WTC11 (cell line): ENCODE measurements at regions not wholly inside any gene's neighbourhood (a gene's known extent, or its start where the extent isn't known, plus 50 kb on each side); places are given as distances from the start of the nearest gene placed in this dataset.

ENCODE experiments used
- ATAC-seq: fragments of 200-7000 bp; cut with Tn5 transposase; 2 replicates; pipeline ENCODE4 v1.10.0; 2021; ENCODE audit warnings: mild to moderate bottlenecking, moderate library complexity
- CTCF ChIA-PET: fragments of 300-600 bp; sonication (Branson Sonifier 250); formaldehyde crosslinking; loops from one replicate; lab custom pipeline; 2021; ENCODE audit warnings: antibody characterized with exemption; lab: Charles Lee
- POLR2A ChIA-PET: fragments of 350-600 bp; sonication (Branson Sonifier 250); formaldehyde crosslinking; loops from one replicate; lab custom pipeline; 2021; ENCODE audit warnings: antibody characterized with exemption; lab: Charles Lee
- DNase-seq: peaks from one replicate; pipeline ENCODE4 v3.0.0; 2021; ENCODE audit warnings: low spot score
- H3K27ac Mint-ChIP-seq: 2 replicates; pipeline ENCODE4 v1.8.0; 2021; ENCODE audit warnings: mixed read lengths
- H3K27me3 Mint-ChIP-seq: 2 replicates; pipeline ENCODE4 v1.8.0; 2021; ENCODE audit warnings: low read depth, mild to moderate bottlenecking, moderate library complexity, mixed read lengths
- H3K36me3 Mint-ChIP-seq: 2 replicates; pipeline ENCODE4 v1.8.0; 2021; ENCODE audit warnings: mixed read lengths
- H3K4me1 Mint-ChIP-seq: 2 replicates; pipeline ENCODE4 v1.8.0; 2022; ENCODE audit warnings: mixed read lengths
- H3K4me3 Mint-ChIP-seq: 2 replicates; pipeline ENCODE4 v1.8.0; 2021; ENCODE audit warnings: mild to moderate bottlenecking, moderate library complexity, mixed read lengths
- H3K9me3 Mint-ChIP-seq: 2 replicates; pipeline ENCODE4 v1.8.0; 2021; ENCODE audit warnings: mixed read lengths
- ELF4 ChIP-seq: sonication (generic); formaldehyde crosslinking; IDR thresholded peaks from 2 replicates; pipeline ENCODE4 v1.8.1; 2022; ENCODE audit warnings: low read depth, mild to moderate bottlenecking, moderate library complexity, missing genetic modification reagents
- ETV6 ChIP-seq: sonication (generic); formaldehyde crosslinking; IDR thresholded peaks from 2 replicates; pipeline ENCODE4 v1.8.1; 2022; ENCODE audit warnings: mild to moderate bottlenecking, missing genetic modification reagents
- FOXJ3 ChIP-seq: sonication (generic); formaldehyde crosslinking; IDR thresholded peaks from 2 replicates; pipeline ENCODE4 v1.9.0; 2021; ENCODE audit warnings: missing genetic modification reagents, mild to moderate bottlenecking, borderline replicate concordance
- GRHL2 ChIP-seq: fragments of 250-450 bp; sonication (Bioruptor Pico); IDR thresholded peaks from 2 replicates; pipeline ENCODE4 v1.8.0; 2022; ENCODE audit warnings: mild to moderate bottlenecking, moderate library complexity; ENCODE audit not compliant: insufficient replicate concordance, severe bottlenecking
- JAZF1 ChIP-seq: fragments of 250-450 bp; sonication (Bioruptor Pico); IDR thresholded peaks from 2 replicates; pipeline ENCODE4 v1.9.0; 2021; ENCODE audit warnings: moderate library complexity, mild to moderate bottlenecking, inconsistent platforms
- MYBL2 ChIP-seq: sonication (generic); formaldehyde crosslinking; IDR thresholded peaks from 2 replicates; pipeline ENCODE4 v1.8.1; 2023; ENCODE audit warnings: mild to moderate bottlenecking, moderate library complexity, missing genetic modification reagents
- NFYB ChIP-seq: sonication (generic); formaldehyde crosslinking; conservative IDR thresholded peaks from 2 replicates; pipeline ENCODE4 v1.8.0; 2022; ENCODE audit warnings: low read depth, missing genetic modification reagents
- NR2C2 ChIP-seq: sonication (generic); formaldehyde crosslinking; IDR thresholded peaks from 2 replicates; pipeline ENCODE4 v1.8.0; 2022; ENCODE audit warnings: mild to moderate bottlenecking, missing genetic modification reagents
- NR3C1 ChIP-seq: sonication (generic); formaldehyde crosslinking; conservative IDR thresholded peaks from 2 replicates; pipeline ENCODE4 v1.8.1; 2023; ENCODE audit warnings: low read depth, mild to moderate bottlenecking, missing genetic modification reagents
- PRRX2 ChIP-seq: fragments of 250-450 bp; sonication (Bioruptor Pico); IDR thresholded peaks from 2 replicates; pipeline ENCODE4 v1.8.0; 2021; ENCODE audit warnings: mild to moderate bottlenecking
- SMAD4 ChIP-seq: sonication (generic); formaldehyde crosslinking; IDR thresholded peaks from 2 replicates; pipeline ENCODE4 v1.8.0; 2022; ENCODE audit warnings: mild to moderate bottlenecking, missing genetic modification reagents
- SP1 ChIP-seq: sonication (generic); formaldehyde crosslinking; conservative IDR thresholded peaks from 2 replicates; pipeline ENCODE4 v1.8.1; 2022; ENCODE audit warnings: missing genetic modification reagents
- TEAD1 ChIP-seq: sonication (generic); formaldehyde crosslinking; IDR thresholded peaks from 2 replicates; pipeline ENCODE4 v1.8.0; 2022; ENCODE audit warnings: mild to moderate bottlenecking, missing genetic modification reagents
- TEAD4 ChIP-seq: sonication (generic); formaldehyde crosslinking; IDR thresholded peaks from 2 replicates; pipeline ENCODE4 v1.8.0; 2022; ENCODE audit warnings: mild to moderate bottlenecking, missing genetic modification reagents
- ZBTB21 ChIP-seq: sonication (generic); formaldehyde crosslinking; IDR thresholded peaks from 2 replicates; pipeline ENCODE4 v1.8.1; 2023; ENCODE audit warnings: mild to moderate bottlenecking, missing genetic modification reagents, borderline replicate concordance
- ZNF396 ChIP-seq: fragments of 250-450 bp; sonication (Bioruptor Pico); IDR thresholded peaks from 2 replicates; pipeline ENCODE4 v1.8.0; 2021; ENCODE audit warnings: mild to moderate bottlenecking, moderate library complexity, borderline replicate concordance
- ZNF416 ChIP-seq: fragments of 250-450 bp; sonication (Bioruptor Pico); IDR thresholded peaks from 2 replicates; pipeline ENCODE4 v1.9.0; 2021; ENCODE audit warnings: mild to moderate bottlenecking, inconsistent platforms
- TF ChIP-seq, protein P1 (sequence below): fragments of 250-450 bp; sonication (Bioruptor Pico); IDR thresholded peaks from 2 replicates; pipeline ENCODE4 v2.1.2; 2022; ENCODE audit warnings: mild to moderate bottlenecking, moderate library complexity
- TF ChIP-seq, protein P2 (sequence below): sonication (generic); formaldehyde crosslinking; IDR thresholded peaks from 2 replicates; pipeline ENCODE4 v1.8.1; 2023; ENCODE audit warnings: mild to moderate bottlenecking, missing genetic modification reagents, moderate library complexity
- TF ChIP-seq, protein P3 (sequence below): sonication (generic); formaldehyde crosslinking; IDR thresholded peaks from 2 replicates; pipeline ENCODE4 v1.8.1; 2023; ENCODE audit warnings: mild to moderate bottlenecking, moderate library complexity, missing genetic modification reagents
- TF ChIP-seq, protein P4 (sequence below): sonication (generic); formaldehyde crosslinking; IDR thresholded peaks from 2 replicates; pipeline ENCODE4 v1.8.1; 2022; ENCODE audit warnings: missing genetic modification reagents, borderline replicate concordance
- TF ChIP-seq, protein P5 (sequence below): sonication (generic); formaldehyde crosslinking; conservative IDR thresholded peaks from 2 replicates; pipeline ENCODE4 v1.8.1; 2022; ENCODE audit warnings: mild to moderate bottlenecking, missing genetic modification reagents

DNA sequence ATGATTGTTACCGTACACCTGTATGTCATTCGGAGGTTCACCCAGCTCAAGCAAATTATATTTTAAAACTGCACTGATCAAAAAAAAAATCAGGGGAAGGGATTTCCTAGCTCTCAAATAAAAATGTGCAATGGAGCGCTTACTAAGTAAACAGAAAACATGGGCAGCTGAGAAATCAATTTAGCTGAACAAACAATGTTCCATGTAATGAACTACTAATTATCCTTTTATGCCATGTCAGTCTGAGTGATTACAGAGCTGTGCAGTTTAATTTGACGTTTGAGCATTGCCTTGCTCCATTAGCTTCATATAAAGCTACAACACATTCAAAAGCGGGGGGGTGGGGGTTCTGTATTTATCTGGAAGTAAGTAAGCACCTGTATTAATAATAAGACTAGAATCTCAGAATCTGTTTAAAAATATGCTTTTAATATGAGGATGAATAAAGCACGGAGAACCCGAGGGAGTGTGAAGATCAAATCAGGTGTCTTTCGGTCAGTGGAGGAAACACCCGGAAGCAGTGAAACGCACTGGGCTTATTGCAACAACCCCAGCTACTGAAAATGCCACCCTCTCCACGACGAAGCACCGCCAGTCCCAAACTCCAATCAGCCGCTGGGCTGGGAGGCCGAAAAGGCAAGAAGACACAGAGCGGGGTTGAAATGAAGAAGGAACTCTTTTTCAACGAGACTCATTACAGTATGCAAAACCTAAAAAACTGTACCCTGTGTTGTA lies 196.5 kb upstream of the ATP11B start (continued):
- TF ChIP-seq, protein P1, sequence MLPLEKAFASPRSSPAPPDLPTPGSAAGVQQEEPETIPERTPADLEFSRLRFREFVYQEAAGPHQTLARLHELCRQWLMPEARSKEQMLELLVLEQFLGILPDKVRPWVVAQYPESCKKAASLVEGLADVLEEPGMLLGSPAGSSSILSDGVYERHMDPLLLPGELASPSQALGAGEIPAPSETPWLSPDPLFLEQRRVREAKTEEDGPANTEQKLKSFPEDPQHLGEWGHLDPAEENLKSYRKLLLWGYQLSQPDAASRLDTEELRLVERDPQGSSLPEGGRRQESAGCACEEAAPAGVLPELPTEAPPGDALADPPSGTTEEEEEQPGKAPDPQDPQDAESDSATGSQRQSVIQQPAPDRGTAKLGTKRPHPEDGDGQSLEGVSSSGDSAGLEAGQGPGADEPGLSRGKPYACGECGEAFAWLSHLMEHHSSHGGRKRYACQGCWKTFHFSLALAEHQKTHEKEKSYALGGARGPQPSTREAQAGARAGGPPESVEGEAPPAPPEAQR = no peak
- TF ChIP-seq ZBTB21 (CRISPR knock-in tag) (no peak), ZNF396 (CRISPR knock-in tag) (no peak), GRHL2 (CRISPR knock-in tag) (no peak), SP1 (CRISPR knock-in tag) (no peak), ZNF416 (CRISPR knock-in tag) (no peak), PRRX2 (CRISPR knock-in tag) (no peak), MYBL2 (CRISPR knock-in tag) (no peak), FOXJ3 (CRISPR knock-in tag) (no peak), ELF4 (CRISPR knock-in tag) (no peak)
- TF ChIP-seq, protein P2, sequence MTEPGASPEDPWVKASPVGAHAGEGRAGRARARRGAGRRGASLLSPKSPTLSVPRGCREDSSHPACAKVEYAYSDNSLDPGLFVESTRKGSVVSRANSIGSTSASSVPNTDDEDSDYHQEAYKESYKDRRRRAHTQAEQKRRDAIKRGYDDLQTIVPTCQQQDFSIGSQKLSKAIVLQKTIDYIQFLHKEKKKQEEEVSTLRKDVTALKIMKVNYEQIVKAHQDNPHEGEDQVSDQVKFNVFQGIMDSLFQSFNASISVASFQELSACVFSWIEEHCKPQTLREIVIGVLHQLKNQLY (CRISPR knock-in tag) = no peak
- TF ChIP-seq, all 79 proteins: peak for 0

DNA sequence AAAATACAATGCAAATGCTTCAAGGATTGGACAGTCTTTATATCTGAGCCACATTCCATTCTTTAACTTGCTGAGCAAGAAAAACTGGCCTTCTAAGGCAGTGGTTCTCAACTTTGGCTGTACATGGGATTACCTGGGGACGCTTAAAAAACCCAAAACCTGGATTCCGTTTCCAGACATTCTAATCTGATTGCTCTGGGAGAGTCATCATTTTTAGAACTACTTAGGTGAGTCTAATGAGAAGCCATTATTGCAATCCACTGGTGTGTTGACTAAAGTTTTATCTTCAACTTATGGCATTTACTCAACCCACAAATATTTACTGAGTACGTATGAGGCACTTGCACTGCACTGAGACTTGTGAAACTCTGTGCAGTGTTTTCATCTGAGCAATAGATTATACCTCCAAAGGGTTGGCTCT lies 195.7 kb upstream of the ATP11B start:
- Mint-ChIP-seq H3K4me1 (no peaks in the 10 kb centered on the region), H3K4me3 (no peak overlapping the region), H3K9me3 (no peaks in the 10 kb centered on the region), H3K27me3 (no peaks in the 10 kb centered on the region), H3K27ac (no peak overlapping the region), H3K36me3 (no peaks in the 10 kb centered on the region)
- DNase-seq = no peak
- TF ChIP-seq MYBL2 (CRISPR knock-in tag) (no peak), ZBTB21 (CRISPR knock-in tag) (no peak), NFYB (no peak), NR2C2 (CRISPR knock-in tag) (no peak), TEAD1 (CRISPR knock-in tag) (no peak), SMAD4 (CRISPR knock-in tag) (no peak), SP1 (CRISPR knock-in tag) (no peak), ETV6 (CRISPR knock-in tag) (no peak), NR3C1 (CRISPR knock-in tag) (no peak), JAZF1 (CRISPR knock-in tag) (no peak), TEAD4 (no peak)
- TF ChIP-seq, protein P3, sequence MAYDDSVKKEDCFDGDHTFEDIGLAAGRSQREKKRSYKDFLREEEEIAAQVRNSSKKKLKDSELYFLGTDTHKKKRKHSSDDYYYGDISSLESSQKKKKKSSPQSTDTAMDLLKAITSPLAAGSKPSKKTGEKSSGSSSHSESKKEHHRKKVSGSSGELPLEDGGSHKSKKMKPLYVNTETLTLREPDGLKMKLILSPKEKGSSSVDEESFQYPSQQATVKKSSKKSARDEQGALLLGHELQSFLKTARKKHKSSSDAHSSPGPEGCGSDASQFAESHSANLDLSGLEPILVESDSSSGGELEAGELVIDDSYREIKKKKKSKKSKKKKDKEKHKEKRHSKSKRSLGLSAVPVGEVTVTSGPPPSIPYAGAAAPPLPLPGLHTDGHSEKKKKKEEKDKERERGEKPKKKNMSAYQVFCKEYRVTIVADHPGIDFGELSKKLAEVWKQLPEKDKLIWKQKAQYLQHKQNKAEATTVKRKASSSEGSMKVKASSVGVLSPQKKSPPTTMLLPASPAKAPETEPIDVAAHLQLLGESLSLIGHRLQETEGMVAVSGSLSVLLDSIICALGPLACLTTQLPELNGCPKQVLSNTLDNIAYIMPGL (CRISPR knock-in tag) = no peak
- TF ChIP-seq, protein P4, sequence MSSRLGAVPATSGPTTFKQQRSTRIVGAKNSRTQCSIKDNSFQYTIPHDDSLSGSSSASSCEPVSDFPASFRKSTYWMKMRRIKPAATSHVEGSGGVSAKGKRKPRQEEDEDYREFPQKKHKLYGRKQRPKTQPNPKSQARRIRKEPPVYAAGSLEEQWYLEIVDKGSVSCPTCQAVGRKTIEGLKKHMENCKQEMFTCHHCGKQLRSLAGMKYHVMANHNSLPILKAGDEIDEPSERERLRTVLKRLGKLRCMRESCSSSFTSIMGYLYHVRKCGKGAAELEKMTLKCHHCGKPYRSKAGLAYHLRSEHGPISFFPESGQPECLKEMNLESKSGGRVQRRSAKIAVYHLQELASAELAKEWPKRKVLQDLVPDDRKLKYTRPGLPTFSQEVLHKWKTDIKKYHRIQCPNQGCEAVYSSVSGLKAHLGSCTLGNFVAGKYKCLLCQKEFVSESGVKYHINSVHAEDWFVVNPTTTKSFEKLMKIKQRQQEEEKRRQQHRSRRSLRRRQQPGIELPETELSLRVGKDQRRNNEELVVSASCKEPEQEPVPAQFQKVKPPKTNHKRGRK (CRISPR knock-in tag) = no peak
- TF ChIP-seq, protein P5, sequence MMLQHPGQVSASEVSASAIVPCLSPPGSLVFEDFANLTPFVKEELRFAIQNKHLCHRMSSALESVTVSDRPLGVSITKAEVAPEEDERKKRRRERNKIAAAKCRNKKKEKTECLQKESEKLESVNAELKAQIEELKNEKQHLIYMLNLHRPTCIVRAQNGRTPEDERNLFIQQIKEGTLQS = no peak
- ChIA-PET POLR2A (no interaction called here), CTCF (no interaction called here)
- no peak for ATAC-seq
